Kidney epithelial cell (primary cell): ENCODE measurements at regions not wholly inside any gene's neighbourhood (a gene's known extent, or its start where the extent isn't known, plus 50 kb on each side); places are given as distances from the start of the nearest gene placed in this dataset.

ENCODE experiments used
- DNase-seq: peaks from one replicate; pipeline ENCODE4 v3.0.0-alpha.2; 2010; ENCODE audit warnings: low read depth
- H3K27me3 ChIP-seq: 2 replicates; pipeline ENCODE4 v1.6.0; 2011; ENCODE audit warnings: low read length; ENCODE audit not compliant: control insufficient read depth, insufficient read depth
- H3K36me3 ChIP-seq: 2 replicates; pipeline ENCODE4 v1.5.1; 2011; ENCODE audit warnings: low read length; ENCODE audit not compliant: control insufficient read depth, insufficient read depth
- H3K4me3 ChIP-seq: 2 replicates; pipeline ENCODE4 v1.5.1; 2011; ENCODE audit warnings: low read depth, mild to moderate bottlenecking, control low read depth, low read length
- TF ChIP-seq, protein P1 (sequence below): IDR thresholded peaks from 2 replicates; pipeline ENCODE4 v1.5.1; 2011; ENCODE audit warnings: mild to moderate bottlenecking, moderate library complexity, low read length, control low read depth, inconsistent platforms; ENCODE audit not compliant: insufficient read depth, poor library complexity, severe bottlenecking

DNA sequence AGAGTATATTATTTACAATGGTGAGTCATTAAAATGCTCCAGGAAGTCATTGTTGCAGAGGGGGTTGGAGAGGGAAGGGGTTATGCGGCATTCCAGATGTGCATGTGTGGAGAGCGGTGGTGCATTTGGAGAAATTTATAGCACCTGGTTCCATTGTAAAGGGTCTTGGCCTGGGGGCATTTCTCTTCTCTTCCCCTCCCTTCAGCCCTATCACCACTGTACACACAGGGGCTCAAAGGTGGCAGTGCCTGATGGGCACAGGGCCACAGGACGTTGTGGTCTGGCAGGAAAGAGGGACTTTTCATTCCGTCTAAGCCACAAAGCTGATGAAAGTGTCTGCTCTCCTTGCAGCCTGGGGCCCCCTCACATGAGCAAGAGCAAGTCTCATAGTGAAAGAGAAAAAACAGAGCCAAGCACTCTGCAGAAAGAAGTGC, 442.4 kb upstream of the ZNF462 start:
- no peaks in the 10 kb centered on the region for H3K27me3 ChIP-seq
- H3K36me3 ChIP-seq, result no peaks in the 10 kb centered on the region
- TF ChIP-seq, protein P1, sequence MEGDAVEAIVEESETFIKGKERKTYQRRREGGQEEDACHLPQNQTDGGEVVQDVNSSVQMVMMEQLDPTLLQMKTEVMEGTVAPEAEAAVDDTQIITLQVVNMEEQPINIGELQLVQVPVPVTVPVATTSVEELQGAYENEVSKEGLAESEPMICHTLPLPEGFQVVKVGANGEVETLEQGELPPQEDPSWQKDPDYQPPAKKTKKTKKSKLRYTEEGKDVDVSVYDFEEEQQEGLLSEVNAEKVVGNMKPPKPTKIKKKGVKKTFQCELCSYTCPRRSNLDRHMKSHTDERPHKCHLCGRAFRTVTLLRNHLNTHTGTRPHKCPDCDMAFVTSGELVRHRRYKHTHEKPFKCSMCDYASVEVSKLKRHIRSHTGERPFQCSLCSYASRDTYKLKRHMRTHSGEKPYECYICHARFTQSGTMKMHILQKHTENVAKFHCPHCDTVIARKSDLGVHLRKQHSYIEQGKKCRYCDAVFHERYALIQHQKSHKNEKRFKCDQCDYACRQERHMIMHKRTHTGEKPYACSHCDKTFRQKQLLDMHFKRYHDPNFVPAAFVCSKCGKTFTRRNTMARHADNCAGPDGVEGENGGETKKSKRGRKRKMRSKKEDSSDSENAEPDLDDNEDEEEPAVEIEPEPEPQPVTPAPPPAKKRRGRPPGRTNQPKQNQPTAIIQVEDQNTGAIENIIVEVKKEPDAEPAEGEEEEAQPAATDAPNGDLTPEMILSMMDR, result no peak
- no peak overlapping the region for H3K4me3 ChIP-seq
- DNase-seq, result peak; percentile 65

DNA sequence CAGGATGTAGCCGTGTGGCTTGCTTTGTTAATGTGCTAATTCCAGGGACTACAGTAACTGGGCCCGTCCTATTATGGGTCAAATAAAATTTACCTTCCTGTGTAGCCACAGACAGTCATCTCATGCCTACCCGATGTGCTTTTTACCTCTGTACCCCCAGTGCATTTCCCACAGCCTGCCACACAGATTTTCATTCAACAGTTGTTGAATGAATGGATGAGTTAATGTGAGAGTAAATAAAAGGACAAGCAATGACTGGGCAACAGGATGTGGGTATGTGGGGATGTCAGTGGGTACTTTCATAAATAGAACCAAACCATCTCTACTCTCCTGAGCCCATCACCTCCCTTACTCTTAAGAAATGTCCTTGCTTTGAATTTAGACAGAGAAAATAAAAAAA, 441.2 kb upstream of the ZNF462 start:
- DNase-seq, result no peak
- Histone ChIP-seq H3K27me3 (no peaks in the 10 kb centered on the region), H3K36me3 (no peaks in the 10 kb centered on the region), H3K4me3 (no peak overlapping the region)
- TF ChIP-seq, protein P1, result no peak

DNA sequence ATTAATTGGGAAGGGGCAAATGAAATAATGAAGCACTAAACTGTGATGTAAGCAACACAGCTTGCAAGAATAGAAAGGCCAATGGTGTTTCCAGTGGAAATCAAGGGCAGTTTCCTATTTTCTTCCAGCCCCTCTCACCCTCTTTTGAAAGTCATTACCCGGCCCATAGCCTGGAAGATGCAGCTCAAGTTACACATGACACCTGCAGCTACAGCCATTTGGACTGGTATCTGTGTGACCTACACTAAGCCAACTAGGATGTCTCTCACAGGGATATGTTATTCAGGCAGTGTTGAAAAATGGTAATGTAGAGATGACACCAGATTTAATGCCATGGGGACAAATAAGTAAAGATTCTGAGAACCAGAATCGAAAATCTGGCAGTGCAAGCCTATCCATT, 439.4 kb upstream of the ZNF462 start:
- Histone ChIP-seq H3K4me3 (no peak overlapping the region), H3K27me3 (no peaks in the 10 kb centered on the region), H3K36me3 (no peaks in the 10 kb centered on the region)
- TF ChIP-seq, protein P1, result no peak
- no peak for DNase-seq

DNA sequence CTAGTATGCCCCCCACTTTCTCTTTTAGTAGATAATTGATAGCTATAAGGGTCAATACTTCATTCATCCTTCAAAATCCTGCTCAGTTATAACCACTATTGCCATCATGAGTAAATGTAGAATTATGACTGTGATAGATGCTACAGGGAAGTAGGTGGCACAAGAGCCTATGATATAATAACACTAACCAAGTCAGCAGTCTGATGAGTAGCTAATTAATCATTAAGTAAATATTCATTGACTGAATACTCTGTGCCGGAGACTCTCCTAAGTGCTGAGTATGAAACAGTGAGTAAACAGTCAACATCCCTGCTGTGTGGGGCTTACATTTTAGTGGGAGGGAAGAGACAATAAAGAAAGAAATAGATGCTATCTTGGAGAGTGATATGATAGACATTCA, 430.3 kb upstream of the ZNF462 start:
- TF ChIP-seq, protein P1, result no peak
- Histone ChIP-seq H3K4me3 (no peak overlapping the region), H3K36me3 (no peaks in the 10 kb centered on the region), H3K27me3 (no peaks in the 10 kb centered on the region)
- DNase-seq, result no peak

DNA sequence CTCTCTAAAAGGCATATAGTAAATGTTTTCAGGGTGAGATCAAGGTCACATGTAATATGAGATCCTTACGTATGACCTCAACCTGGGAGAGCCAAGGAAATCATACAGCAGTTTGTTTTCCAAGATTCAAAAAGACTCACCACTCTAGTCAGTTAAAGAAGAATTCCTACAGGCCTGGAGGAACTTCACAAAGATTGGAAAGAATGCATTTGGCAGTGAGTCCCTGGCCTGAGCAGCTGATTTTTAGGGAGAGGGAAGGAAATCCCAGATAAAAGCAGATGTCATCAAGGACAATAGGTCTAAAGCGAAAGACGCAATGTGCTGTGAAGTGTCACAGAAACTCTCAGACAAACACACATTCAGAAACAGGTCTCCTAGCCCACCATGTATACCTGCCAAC, 424.0 kb upstream of the ZNF462 start:
- no peak overlapping the region for H3K4me3 ChIP-seq
- DNase-seq, result no peak
- TF ChIP-seq, protein P1, result no peak
- no peaks in the 10 kb centered on the region for H3K27me3 ChIP-seq
- H3K36me3 ChIP-seq, result no peaks in the 10 kb centered on the region

DNA sequence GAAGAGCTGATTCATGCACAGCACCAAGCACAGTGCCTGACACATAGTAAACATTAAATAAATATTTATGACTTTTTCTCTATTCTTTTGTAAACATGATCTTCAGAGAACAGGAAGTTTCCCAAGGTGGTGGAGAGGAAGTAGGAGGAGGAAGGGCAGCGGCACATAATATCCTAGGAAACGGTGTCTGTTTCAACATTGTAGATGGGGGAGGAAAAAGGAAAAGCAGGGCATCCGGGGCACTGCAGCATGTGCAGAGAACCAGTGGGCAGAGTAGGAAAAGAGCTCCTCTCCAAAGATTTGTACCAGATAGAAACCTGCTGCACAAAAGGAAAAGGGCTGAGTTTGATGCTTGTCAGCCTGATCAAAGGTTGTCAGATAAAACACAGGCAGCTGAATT, 421.7 kb upstream of the ZNF462 start:
- Histone ChIP-seq H3K36me3 (no peaks in the 10 kb centered on the region), H3K27me3 (no peaks in the 10 kb centered on the region), H3K4me3 (no peak overlapping the region)
- no peak for DNase-seq
- TF ChIP-seq, protein P1, result no peak
